Nephron progenitor cell (in vitro differentiated cells): ENCODE measurements at regions not wholly inside any gene's neighbourhood (a gene's known extent, or its start where the extent isn't known, plus 50 kb on each side); places are given as distances from the start of the nearest gene placed in this dataset.

ENCODE experiments used
- DNase-seq: peaks from one replicate; pipeline ENCODE4 v3.0.0; 2021
- H3K27ac Mint-ChIP-seq: 2 replicates; pipeline ENCODE4 v1.8.0; 2021; ENCODE audit warnings: mild to moderate bottlenecking, moderate library complexity, mixed read lengths
- H3K27me3 Mint-ChIP-seq: 2 replicates; pipeline ENCODE4 v1.8.0; 2021; ENCODE audit warnings: mild to moderate bottlenecking, low read depth, mixed read lengths; ENCODE audit not compliant: poor library complexity
- H3K36me3 Mint-ChIP-seq: 2 replicates; pipeline ENCODE4 v1.8.0; 2021; ENCODE audit warnings: low read depth, mixed read lengths
- H3K4me1 Mint-ChIP-seq: 2 replicates; pipeline ENCODE4 v1.8.0; 2021; ENCODE audit warnings: mixed read lengths
- H3K4me3 Mint-ChIP-seq: 2 replicates; pipeline ENCODE4 v1.8.0; 2021; ENCODE audit warnings: mild to moderate bottlenecking, moderate library complexity, mixed read lengths
- H3K9me3 Mint-ChIP-seq: 2 replicates; pipeline ENCODE4 v1.8.0; 2021; ENCODE audit warnings: mild to moderate bottlenecking, moderate library complexity, mixed read lengths
- TF ChIP-seq, protein P1 (sequence below): fragments of 200-600 bp; sonication (generic); IDR thresholded peaks from 2 replicates; pipeline ENCODE4 v1.5.0; 2021; ENCODE audit warnings: antibody characterized with exemption

DNA sequence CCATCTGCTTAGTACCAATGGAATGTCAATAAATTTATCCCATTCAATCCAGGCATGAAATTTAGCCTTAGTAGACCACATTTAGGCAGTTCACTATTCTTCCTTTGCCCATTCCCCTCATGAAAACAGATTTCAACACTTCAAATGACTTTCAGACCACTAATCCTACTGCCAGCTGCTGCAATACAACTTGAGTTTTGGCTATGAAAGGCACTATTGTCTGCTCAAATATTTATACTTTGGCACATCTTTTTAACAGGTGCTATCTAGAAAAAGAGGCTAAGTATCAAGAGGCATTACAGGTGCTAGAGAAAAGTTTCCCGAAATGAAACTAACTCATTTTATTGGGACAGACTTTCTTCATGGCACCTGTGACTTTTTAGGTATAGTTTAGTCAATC, 499.8 kb downstream of the C12orf50 start:
- no peaks in the 10 kb centered on the region for H3K9me3 Mint-ChIP-seq
- H3K4me3 Mint-ChIP-seq, result no peak overlapping the region
- TF ChIP-seq, protein P1, sequence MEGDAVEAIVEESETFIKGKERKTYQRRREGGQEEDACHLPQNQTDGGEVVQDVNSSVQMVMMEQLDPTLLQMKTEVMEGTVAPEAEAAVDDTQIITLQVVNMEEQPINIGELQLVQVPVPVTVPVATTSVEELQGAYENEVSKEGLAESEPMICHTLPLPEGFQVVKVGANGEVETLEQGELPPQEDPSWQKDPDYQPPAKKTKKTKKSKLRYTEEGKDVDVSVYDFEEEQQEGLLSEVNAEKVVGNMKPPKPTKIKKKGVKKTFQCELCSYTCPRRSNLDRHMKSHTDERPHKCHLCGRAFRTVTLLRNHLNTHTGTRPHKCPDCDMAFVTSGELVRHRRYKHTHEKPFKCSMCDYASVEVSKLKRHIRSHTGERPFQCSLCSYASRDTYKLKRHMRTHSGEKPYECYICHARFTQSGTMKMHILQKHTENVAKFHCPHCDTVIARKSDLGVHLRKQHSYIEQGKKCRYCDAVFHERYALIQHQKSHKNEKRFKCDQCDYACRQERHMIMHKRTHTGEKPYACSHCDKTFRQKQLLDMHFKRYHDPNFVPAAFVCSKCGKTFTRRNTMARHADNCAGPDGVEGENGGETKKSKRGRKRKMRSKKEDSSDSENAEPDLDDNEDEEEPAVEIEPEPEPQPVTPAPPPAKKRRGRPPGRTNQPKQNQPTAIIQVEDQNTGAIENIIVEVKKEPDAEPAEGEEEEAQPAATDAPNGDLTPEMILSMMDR, result no peak
- no peaks in the 10 kb centered on the region for H3K4me1 Mint-ChIP-seq
- no peak overlapping the region for H3K27ac Mint-ChIP-seq
- no peaks in the 10 kb centered on the region for H3K36me3 Mint-ChIP-seq
- H3K27me3 Mint-ChIP-seq, result peaks cover 3% of the 10 kb centered on the region
- no peak for DNase-seq

DNA sequence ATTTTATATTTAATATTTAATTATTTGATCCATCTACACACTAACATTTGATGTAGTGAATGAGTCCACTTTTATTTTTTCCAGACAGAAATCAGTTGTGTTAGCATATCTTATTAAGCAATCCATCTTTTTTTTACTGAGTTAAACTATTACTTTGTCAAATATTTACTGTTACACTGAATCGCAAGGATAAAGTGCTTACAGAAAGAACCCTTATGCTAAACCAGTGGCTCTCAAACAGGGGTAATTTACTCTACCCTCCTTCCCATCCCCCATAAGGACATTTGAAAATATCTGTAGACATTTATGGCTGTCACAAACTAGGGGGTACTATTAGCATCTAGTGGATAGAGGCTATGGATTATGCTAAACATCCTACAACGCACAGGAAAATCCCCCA, 508.2 kb downstream of the C12orf50 start:
- H3K27ac Mint-ChIP-seq, result no peak overlapping the region
- DNase-seq, result no peak
- TF ChIP-seq, protein P1, result no peak
- no peaks in the 10 kb centered on the region for H3K27me3 Mint-ChIP-seq
- H3K4me3 Mint-ChIP-seq, result no peak overlapping the region
- no peaks in the 10 kb centered on the region for H3K36me3 Mint-ChIP-seq
- peaks cover 5% of the 10 kb centered on the region for H3K9me3 Mint-ChIP-seq
- no peaks in the 10 kb centered on the region for H3K4me1 Mint-ChIP-seq

GRCh38 chr12:87518481-87518880, 510.7 kb downstream of the C12orf50 start:
- Mint-ChIP-seq H3K4me3 (no peak overlapping the region), H3K27me3 (no peaks in the 10 kb centered on the region), H3K9me3 (peaks cover 5% of the 10 kb centered on the region), H3K4me1 (no peaks in the 10 kb centered on the region), H3K36me3 (no peaks in the 10 kb centered on the region), H3K27ac (no peak overlapping the region)
- DNase-seq, result no peak
- TF ChIP-seq, protein P1, result no peak

DNA sequence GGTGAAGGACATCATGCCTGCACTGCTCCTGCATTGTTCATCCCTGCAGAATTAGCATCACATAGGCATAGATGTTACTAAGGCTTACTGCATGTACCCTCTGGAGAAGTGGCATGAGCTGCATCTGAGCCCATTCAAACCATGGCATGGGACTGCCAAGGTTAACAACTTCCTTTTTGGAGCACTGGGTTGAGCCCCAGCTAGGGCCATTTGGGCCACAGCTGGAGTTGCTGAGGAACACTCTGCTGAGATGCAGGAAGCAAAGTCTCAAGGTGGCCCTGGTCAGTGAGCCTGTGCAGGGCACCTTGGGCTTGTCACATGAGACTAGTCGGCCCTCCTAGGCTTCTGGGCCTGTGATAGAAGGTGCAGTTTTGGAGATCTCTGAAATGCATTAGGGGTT, 511.2 kb downstream of the C12orf50 start:
- peaks cover 5% of the 10 kb centered on the region for H3K9me3 Mint-ChIP-seq
- no peak overlapping the region for H3K27ac Mint-ChIP-seq
- no peaks in the 10 kb centered on the region for H3K4me1 Mint-ChIP-seq
- H3K27me3 Mint-ChIP-seq, result no peaks in the 10 kb centered on the region
- TF ChIP-seq, protein P1, result no peak
- H3K4me3 Mint-ChIP-seq, result no peak overlapping the region
- no peaks in the 10 kb centered on the region for H3K36me3 Mint-ChIP-seq
- no peak for DNase-seq

DNA sequence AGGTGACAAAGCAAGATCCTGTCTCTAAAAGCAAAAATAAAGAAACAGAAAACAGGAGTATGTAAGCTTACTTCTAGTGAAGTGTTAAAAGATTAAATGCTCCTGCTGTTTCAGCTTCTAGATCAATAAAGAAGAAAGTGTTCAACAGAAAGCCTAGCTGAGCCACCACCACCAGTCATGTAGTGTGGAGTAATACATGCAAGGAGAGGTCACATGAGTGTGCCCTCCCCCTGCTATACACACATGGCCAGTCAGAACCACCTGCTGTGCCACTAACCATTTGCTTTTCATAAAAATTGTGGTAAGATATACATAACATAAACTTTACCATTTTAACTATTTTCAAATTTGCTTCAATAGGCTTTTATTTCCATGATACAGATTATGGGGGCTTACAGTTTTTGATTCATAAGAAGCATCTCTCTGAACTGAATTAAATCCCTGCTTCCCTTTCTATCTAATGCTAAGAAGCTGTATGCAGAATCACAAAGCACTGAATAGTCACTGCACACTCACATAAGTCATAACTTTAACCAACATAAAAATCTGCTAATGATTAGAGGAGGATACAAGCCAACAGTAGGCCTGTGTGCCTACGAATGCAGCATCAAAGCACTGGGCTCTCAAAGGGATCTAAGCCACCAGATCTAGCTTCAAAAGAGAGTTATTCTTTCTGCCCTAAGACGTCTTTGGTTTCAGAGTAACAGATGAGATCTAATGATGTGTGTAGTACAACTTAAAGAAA, 515.5 kb downstream of the C12orf50 start:
- no peak overlapping the region for H3K4me3 Mint-ChIP-seq
- no peaks in the 10 kb centered on the region for H3K27me3 Mint-ChIP-seq
- peaks cover under 1% of the 10 kb centered on the region for H3K9me3 Mint-ChIP-seq
- no peaks in the 10 kb centered on the region for H3K36me3 Mint-ChIP-seq
- H3K4me1 Mint-ChIP-seq, result no peaks in the 10 kb centered on the region
- TF ChIP-seq, protein P1, result no peak
- H3K27ac Mint-ChIP-seq, result no peak overlapping the region
- DNase-seq, result no peak

GRCh38 chr12:87511371-87511770, 517.8 kb downstream of the C12orf50 start:
- Mint-ChIP-seq H3K9me3 (peaks cover 5% of the 10 kb centered on the region), H3K4me3 (no peak overlapping the region), H3K27ac (no peak overlapping the region), H3K27me3 (no peaks in the 10 kb centered on the region), H3K36me3 (no peaks in the 10 kb centered on the region), H3K4me1 (no peaks in the 10 kb centered on the region)
- no peak for DNase-seq
- TF ChIP-seq, protein P1, result no peak
